ENCODE measurements at regions not wholly inside any gene's neighbourhood (a gene's known extent, or its start where the extent isn't known, plus 50 kb on each side); places are given as distances from the start of the nearest gene placed in this dataset.
"Not testable (repeated sequence)": the region's sequence is repeated elsewhere in the genome, so short reads cannot be mapped to it uniquely, and the experiment has no call there.

GRCh38 chr21:41567237-41567636 is 59.3 kb upstream of the TMPRSS2 start:
- H3K4me1 Mint-ChIP-seq (ENCODE audit: low read depth); CTCF ChIA-PET: not testable (repeated sequence)

GRCh38 chr21:41566500-41567014 is 58.6 kb upstream of the TMPRSS2 start:
- DNase-seq = no peak
- Mint-ChIP-seq H3K4me3 (no peak overlapping the region), H3K4me1 (ENCODE audit: low read depth) (peaks cover 5% of the 10 kb centered on the region), H3K27me3 (ENCODE audit: low read depth) (peaks cover 18% of the 10 kb centered on the region), H3K36me3 (ENCODE audit: low read depth) (no peaks in the 10 kb centered on the region), H3K9me3 (peaks cover 2% of the 10 kb centered on the region), H3K27ac (no peak overlapping the region)
- intact Hi-C loops (cut with micrococcal nuclease) = no loop called here
- CTCF ChIA-PET = no interaction called here

More at GRCh38 chr21:41567237-41567636, 59.3 kb upstream of the TMPRSS2 start:
- H3K4me3 Mint-ChIP-seq; intact Hi-C loops (cut with micrococcal nuclease); H3K27ac Mint-ChIP-seq; DNase-seq; H3K36me3 Mint-ChIP-seq (ENCODE audit: low read depth); H3K9me3 Mint-ChIP-seq: not testable (repeated sequence)
- peaks cover 18% of the 10 kb centered on the region for H3K27me3 Mint-ChIP-seq (ENCODE audit: low read depth)

GRCh38 chr21:41565550-41565949 is 57.6 kb upstream of the TMPRSS2 start:
- H3K27ac Mint-ChIP-seq = no peak overlapping the region
- DNase-seq = no peak
- CTCF ChIA-PET = interaction anchor here (0.6 to 1.1 kb wide), 2 partner anchors 47 to 230 kb away, joined by 4 read pairs; no protein-coding TSS in a partner anchor

GRCh38 chr21:41564871-41565274 is 56.9 kb upstream of the TMPRSS2 start:
- no peaks in the 10 kb centered on the region for H3K36me3 Mint-ChIP-seq (ENCODE audit: low read depth)
- no peak overlapping the region for H3K27ac Mint-ChIP-seq
- H3K9me3 Mint-ChIP-seq = no peaks in the 10 kb centered on the region
- no peak overlapping the region for H3K4me3 Mint-ChIP-seq
- peaks cover 18% of the 10 kb centered on the region for H3K27me3 Mint-ChIP-seq (ENCODE audit: low read depth)
- peak; percentile 28 for DNase-seq
- intact Hi-C loops (cut with micrococcal nuclease) = no loop called here
- peaks cover 5% of the 10 kb centered on the region for H3K4me1 Mint-ChIP-seq (ENCODE audit: low read depth)
- CTCF ChIA-PET = interaction anchor here (1.1 kb wide), 1 partner anchor 47 kb away, joined by 4 read pairs; no protein-coding TSS in a partner anchor

More at GRCh38 chr21:41565550-41565949, 57.6 kb upstream of the TMPRSS2 start:
- peaks cover 18% of the 10 kb centered on the region for H3K27me3 Mint-ChIP-seq (ENCODE audit: low read depth)
- no peaks in the 10 kb centered on the region for H3K9me3 Mint-ChIP-seq
- no peak overlapping the region for H3K4me3 Mint-ChIP-seq
- H3K4me1 Mint-ChIP-seq (ENCODE audit: low read depth) = peaks cover 5% of the 10 kb centered on the region
- intact Hi-C loops (cut with micrococcal nuclease) = no loop called here
- H3K36me3 Mint-ChIP-seq (ENCODE audit: low read depth) = no peaks in the 10 kb centered on the region

GRCh38 chr21:41562101-41563000 is 54.4 kb upstream of the TMPRSS2 start:
- Mint-ChIP-seq H3K27me3 (ENCODE audit: low read depth) (peaks cover 12% of the 10 kb centered on the region), H3K4me1 (ENCODE audit: low read depth) (peaks cover 5% of the 10 kb centered on the region), H3K27ac (no peak overlapping the region), H3K9me3 (no peaks in the 10 kb centered on the region), H3K4me3 (no peak overlapping the region), H3K36me3 (ENCODE audit: low read depth) (no peaks in the 10 kb centered on the region)
- CTCF ChIA-PET = no interaction called here
- no peak for DNase-seq
- intact Hi-C loops (cut with micrococcal nuclease) = no loop called here

GRCh38 chr21:41561701-41562100 is 53.7 kb upstream of the TMPRSS2 start:
- intact Hi-C loops (cut with micrococcal nuclease) = no loop called here
- CTCF ChIA-PET = no interaction called here
- Mint-ChIP-seq H3K27ac (no peak overlapping the region), H3K4me1 (ENCODE audit: low read depth) (peaks cover 5% of the 10 kb centered on the region), H3K36me3 (ENCODE audit: low read depth) (no peaks in the 10 kb centered on the region), H3K27me3 (ENCODE audit: low read depth) (peaks cover 12% of the 10 kb centered on the region), H3K4me3 (no peak overlapping the region), H3K9me3 (no peaks in the 10 kb centered on the region)
- no peak for DNase-seq

- intact Hi-C loops (cut with micrococcal nuclease) = no loop called here
- H3K9me3 Mint-ChIP-seq = no peaks in the 10 kb centered on the region
These were observed 52.8 kb upstream of the TMPRSS2 start for GRCh38 chr21:41560661-41561158.

GRCh38 chr21:41559658-41560631 is 52.0 kb upstream of the TMPRSS2 start:
- no peak overlapping the region for H3K4me3 Mint-ChIP-seq
- H3K36me3 Mint-ChIP-seq (ENCODE audit: low read depth) = no peaks in the 10 kb centered on the region
- CTCF ChIA-PET = no interaction called here
- no peak overlapping the region for H3K27ac Mint-ChIP-seq
- peak; percentile 19 for DNase-seq
- H3K27me3 Mint-ChIP-seq (ENCODE audit: low read depth) = peaks cover 12% of the 10 kb centered on the region
- H3K9me3 Mint-ChIP-seq = no peaks in the 10 kb centered on the region
- intact Hi-C loops (cut with micrococcal nuclease) = no loop called here
- H3K4me1 Mint-ChIP-seq (ENCODE audit: low read depth) = peaks cover 1% of the 10 kb centered on the region

More at GRCh38 chr21:41560661-41561158, 52.8 kb upstream of the TMPRSS2 start:
- Mint-ChIP-seq H3K27me3 (ENCODE audit: low read depth) (peaks cover 12% of the 10 kb centered on the region), H3K27ac (no peak overlapping the region), H3K4me1 (ENCODE audit: low read depth) (peaks cover 5% of the 10 kb centered on the region), H3K4me3 (no peak overlapping the region), H3K36me3 (ENCODE audit: low read depth) (no peaks in the 10 kb centered on the region)
- DNase-seq = no peak
- CTCF ChIA-PET = no interaction called here

- no peak for DNase-seq
- CTCF ChIA-PET = no interaction called here
- H3K27ac Mint-ChIP-seq = no peak overlapping the region
- H3K36me3 Mint-ChIP-seq (ENCODE audit: low read depth) = no peaks in the 10 kb centered on the region
- H3K27me3 Mint-ChIP-seq (ENCODE audit: low read depth) = peaks cover 12% of the 10 kb centered on the region
- H3K4me1 Mint-ChIP-seq (ENCODE audit: low read depth) = no peaks in the 10 kb centered on the region
- no peaks in the 10 kb centered on the region for H3K9me3 Mint-ChIP-seq
- no peak overlapping the region for H3K4me3 Mint-ChIP-seq
- intact Hi-C loops (cut with micrococcal nuclease) = no loop called here
These were observed 50.9 kb upstream of the TMPRSS2 start for GRCh38 chr21:41558842-41559241.

- H3K36me3 Mint-ChIP-seq (ENCODE audit: low read depth) = no peaks in the 10 kb centered on the region
- intact Hi-C loops (cut with micrococcal nuclease) = no loop called here
- no peak overlapping the region for H3K4me3 Mint-ChIP-seq
- H3K27me3 Mint-ChIP-seq (ENCODE audit: low read depth) = peaks cover 8% of the 10 kb centered on the region
- no peak for DNase-seq
- no peaks in the 10 kb centered on the region for H3K9me3 Mint-ChIP-seq
- H3K4me1 Mint-ChIP-seq (ENCODE audit: low read depth) = no peaks in the 10 kb centered on the region
- no peak overlapping the region for H3K27ac Mint-ChIP-seq
- CTCF ChIA-PET = no interaction called here
These were observed 49.9 kb upstream of the TMPRSS2 start for GRCh38 chr21:41557884-41558283.
